IMR-90 (cell line): ENCODE measurements at regions not wholly inside any gene's neighbourhood (a gene's known extent, or its start where the extent isn't known, plus 50 kb on each side); places are given as distances from the start of the nearest gene placed in this dataset.

Experiments
- ATAC-seq: fragments of 200-7000 bp; cut with Tn5 transposase; 2 replicates; pipeline ENCODE4 v1.9.1; 2020; ENCODE audit warnings: low read depth, mild to moderate bottlenecking, moderate library complexity
- BruUV-seq: library from RNA; stranded (reverse); fragments of 400-500 nt; replicated peaks from 2 replicates; lab custom pipeline; 2021; lab: Mats Ljungman, UMichigan
- CTCF ChIA-PET: fragments of 300-600 bp; formaldehyde crosslinking; extraction: SDS; loops from one replicate; lab custom pipeline; 2021; ENCODE audit warnings: antibody characterized with exemption; lab: Yijun Ruan, JAX
- POLR2A ChIA-PET: fragments of 300-600 bp; sonication (Branson Sonifier 250); formaldehyde crosslinking; loops from one replicate; lab custom pipeline; 2022; ENCODE audit warnings: antibody characterized with exemption; ENCODE audit not compliant: unreplicated experiment; lab: Charles Lee
- DNase-seq: peaks from one replicate; pipeline ENCODE4 v3.0.0; 2013
- H2AFZ ChIP-seq: replicated peaks from 2 replicates; pipeline ENCODE3; 2013; ENCODE audit warnings: low read length, mild to moderate bottlenecking; ENCODE audit not compliant: poor library complexity
- H2AK5ac ChIP-seq: 2 replicates; pipeline ENCODE4 v1.6.1; 2013; ENCODE audit warnings: low read depth, low read length, inconsistent platforms
- H2AK9ac ChIP-seq: replicated peaks from 2 replicates; pipeline ENCODE3; 2013; ENCODE audit warnings: mild to moderate bottlenecking, low read depth, low read length, moderate library complexity; ENCODE audit not compliant: poor library complexity
- H2BK120ac ChIP-seq: 2 replicates; pipeline ENCODE4 v1.6.1; 2013; ENCODE audit warnings: low read depth, low read length, inconsistent platforms
- H2BK15ac ChIP-seq: 3 replicates; pipeline ENCODE4 v1.6.1; 2013; ENCODE audit warnings: low read depth, low read length, inconsistent platforms
- H2BK20ac ChIP-seq: 2 replicates; pipeline ENCODE4 v1.6.1; 2013; ENCODE audit warnings: low read depth, mild to moderate bottlenecking, inconsistent platforms, low read length, moderate library complexity
- H2BK5ac ChIP-seq: 2 replicates; pipeline ENCODE4 v1.6.1; 2013; ENCODE audit warnings: mild to moderate bottlenecking, low read depth, low read length, inconsistent platforms; ENCODE audit not compliant: poor library complexity, severe bottlenecking
- H3K14ac ChIP-seq: replicated peaks from 2 replicates; pipeline ENCODE4 v1.6.1; 2013; ENCODE audit warnings: low read depth, low read length, inconsistent platforms
- H3K18ac ChIP-seq: 2 replicates; pipeline ENCODE4 v1.6.1; 2013; ENCODE audit warnings: low read depth, low read length, control low read depth
- H3K23ac ChIP-seq: 2 replicates; pipeline ENCODE4 v1.6.1; 2013; ENCODE audit warnings: low read depth, low read length, inconsistent platforms
- H3K27ac ChIP-seq: 2 replicates; pipeline ENCODE4 v1.5.1; 2013; ENCODE audit warnings: mild to moderate bottlenecking, control low read depth, low read length; ENCODE audit not compliant: insufficient read depth
- H3K27me3 ChIP-seq: 2 replicates; pipeline ENCODE4 v1.6.1; 2013; ENCODE audit warnings: low read length; ENCODE audit not compliant: control insufficient read depth, insufficient read depth
- H3K36me3 ChIP-seq: 2 replicates; pipeline ENCODE4 v1.6.1; 2013; ENCODE audit warnings: low read length, mixed read lengths; ENCODE audit not compliant: control insufficient read depth, insufficient read depth
- H3K4ac ChIP-seq: 2 replicates; pipeline ENCODE4 v1.6.1; 2013; ENCODE audit warnings: low read depth, low read length, inconsistent platforms
- H3K4me1 ChIP-seq: 2 replicates; pipeline ENCODE4 v1.6.1; 2013; ENCODE audit warnings: low read length, mixed read lengths; ENCODE audit not compliant: control insufficient read depth, insufficient read depth
- H3K4me2 ChIP-seq: 2 replicates; pipeline ENCODE4 v1.6.1; 2013; ENCODE audit warnings: low read depth, mild to moderate bottlenecking, control low read depth, low read length, moderate library complexity
- H3K4me3 ChIP-seq: 2 replicates; pipeline ENCODE4 v1.5.1; 2013; ENCODE audit warnings: low read depth, mild to moderate bottlenecking, control low read depth, low read length, moderate library complexity; ENCODE audit not compliant: insufficient read depth
- H3K56ac ChIP-seq: 2 replicates; pipeline ENCODE4 v1.6.1; 2013; ENCODE audit warnings: low read length, inconsistent platforms; ENCODE audit not compliant: insufficient read depth; ENCODE audit errors: extremely low read depth
- H3K79me1 ChIP-seq, 2 experiments: 2 replicates each; pipeline ENCODE4 v1.6.1; 2013; ENCODE audit warnings: low read length in 2 of 2, inconsistent platforms in 1 of 2, low read depth in 1 of 2
- H3K9ac ChIP-seq: 2 replicates; pipeline ENCODE4 v1.6.1; 2013; ENCODE audit warnings: low read depth, low read length, control low read depth
- H3K9me1 ChIP-seq: 2 replicates; pipeline ENCODE4 v1.6.1; 2013; ENCODE audit warnings: low read length, inconsistent platforms; ENCODE audit not compliant: insufficient read depth
- H3K9me3 ChIP-seq: 2 replicates; pipeline ENCODE4 v1.6.1; 2013; ENCODE audit warnings: low read length; ENCODE audit not compliant: control insufficient read depth, insufficient read depth
- H4K20me1 ChIP-seq: 2 replicates; pipeline ENCODE4 v1.6.1; 2013; ENCODE audit warnings: low read length, inconsistent platforms; ENCODE audit not compliant: insufficient read depth
- H4K5ac ChIP-seq: 2 replicates; pipeline ENCODE4 v1.6.1; 2013; ENCODE audit warnings: mild to moderate bottlenecking, low read depth, low read length, control low read depth
- H4K8ac ChIP-seq, 2 experiments: 2 replicates each; pipeline ENCODE4 v1.6.1; 2013; ENCODE audit warnings: low read depth in 2 of 2, low read length in 2 of 2, control low read depth in 1 of 2, inconsistent platforms in 1 of 2
- H4K91ac ChIP-seq: 2 replicates; pipeline ENCODE4 v1.6.1; 2013; ENCODE audit warnings: low read depth, low read length, inconsistent platforms; ENCODE audit not compliant: insufficient read depth
- BHLHE40 ChIP-seq: fragments of 150-350 bp; IDR thresholded peaks from 2 replicates; pipeline ENCODE4 v1.6.1; 2016; ENCODE audit warnings: mild to moderate bottlenecking, low read depth, low read length
- CEBPB ChIP-seq: IDR thresholded peaks from 2 replicates; pipeline ENCODE4 v1.6.1; 2012; ENCODE audit warnings: low read depth, low read length, improper control_type of control experiment
- CHD1 ChIP-seq: IDR thresholded peaks from 2 replicates; pipeline ENCODE4 v1.6.1; 2012; ENCODE audit warnings: low read depth, low read length, improper control_type of control experiment
- CTCF ChIP-seq: conservative IDR thresholded peaks from 2 replicates; pipeline ENCODE4 v1.5.1; 2012; ENCODE audit warnings: mild to moderate bottlenecking, low read depth, low read length, improper control_type of control experiment
- FOS ChIP-seq: fragments of 150-350 bp; IDR thresholded peaks from 2 replicates; pipeline ENCODE4 v1.6.1; 2016; ENCODE audit warnings: low read depth, low read length
- MAFK ChIP-seq: IDR thresholded peaks from 2 replicates; pipeline ENCODE4 v1.6.1; 2012; ENCODE audit warnings: low read depth, low read length, improper control_type of control experiment
- MAZ ChIP-seq: IDR thresholded peaks from 2 replicates; pipeline ENCODE4 v1.6.1; 2012; ENCODE audit warnings: low read depth, mild to moderate bottlenecking, low read length, improper control_type of control experiment, moderate library complexity, borderline replicate concordance
- MXI1 ChIP-seq: IDR thresholded peaks from 2 replicates; pipeline ENCODE4 v1.6.1; 2012; ENCODE audit warnings: low read depth, mild to moderate bottlenecking, low read length, moderate library complexity, borderline replicate concordance
- NFE2L2 ChIP-seq: fragments of 150-350 bp; IDR thresholded peaks from 2 replicates; pipeline ENCODE4 v1.6.1; 2016; ENCODE audit warnings: low read depth, mild to moderate bottlenecking, low read length
- POLR2A ChIP-seq: IDR thresholded peaks from 2 replicates; pipeline ENCODE4 v1.6.1; 2012; ENCODE audit warnings: mild to moderate bottlenecking, low read depth, low read length
- RAD21 ChIP-seq: IDR thresholded peaks from 2 replicates; pipeline ENCODE4 v1.6.1; 2012; ENCODE audit warnings: low read length, improper control_type of control experiment
- RCOR1 ChIP-seq: IDR thresholded peaks from 2 replicates; pipeline ENCODE4 v1.6.1; 2012; ENCODE audit warnings: mild to moderate bottlenecking, low read length, improper control_type of control experiment; ENCODE audit not compliant: insufficient replicate concordance
- RFX5 ChIP-seq: IDR thresholded peaks from 2 replicates; pipeline ENCODE4 v1.8.0; 2012; ENCODE audit warnings: low read depth, mild to moderate bottlenecking, low read length, moderate library complexity
- SMC3 ChIP-seq: fragments of 150-350 bp; IDR thresholded peaks from 2 replicates; pipeline ENCODE4 v1.6.1; 2016; ENCODE audit warnings: low read depth, mild to moderate bottlenecking, antibody characterized with exemption, low read length, moderate library complexity
- dilution Hi-C: fragments of 300-500 bp; cut with HindIII; formaldehyde crosslinking; loops from one replicate; pipeline ENCODE4 v1.14.3; 2018; ENCODE audit warnings: low sequenced_read_pairs; ENCODE audit not compliant: unreplicated experiment
- in situ Hi-C: fragments of 300-500 bp; cut with MboI; formaldehyde crosslinking; loops from 3 replicates; pipeline ENCODE4 v1.14.3; 2019; ENCODE audit warnings: low sequenced_read_pairs, inconsistent platforms, mixed read lengths
- intact Hi-C: fragments of 100-400 bp; cut with micrococcal nuclease; formaldehyde crosslinking; loops from 2 replicates; pipeline ENCODE4 v1.10.0; 2022
- TF ChIP-seq, protein P1 (sequence below): fragments of 150-350 bp; IDR thresholded peaks from 2 replicates; pipeline ENCODE4 v1.6.1; 2017; ENCODE audit warnings: mild to moderate bottlenecking, antibody characterized with exemption, low read length, low read depth
- TF ChIP-seq, protein P2 (sequence below): fragments of 150-350 bp; IDR thresholded peaks from 2 replicates; pipeline ENCODE4 v1.6.1; 2016; ENCODE audit warnings: low read depth, mild to moderate bottlenecking, low read length, moderate library complexity, borderline replicate concordance

- Histone ChIP-seq H4K5ac (no peak overlapping the region), H2BK15ac (no peak overlapping the region), H2AFZ (no peak overlapping the region), H3K9ac (no peak overlapping the region), H3K4me3 (no peak overlapping the region), H2BK20ac (no peak overlapping the region), H2BK5ac (no peak overlapping the region), H4K91ac (no peak overlapping the region), H4K8ac (no peak overlapping the region), H3K4me1 (no peaks in the 10 kb centered on the region), H3K4me2 (no peak overlapping the region), H3K36me3 (no peaks in the 10 kb centered on the region), H3K27me3 (peaks cover 4% of the 10 kb centered on the region; the same call in 1 of the 2 replicates), H2BK120ac (no peak overlapping the region), H3K9me1 (no peaks in the 10 kb centered on the region), H4K20me1 (no peaks in the 10 kb centered on the region), H2AK5ac (no peak overlapping the region), H3K4ac (no peak overlapping the region), H2AK9ac (no peak overlapping the region), H3K18ac (no peak overlapping the region), H3K56ac (no peak overlapping the region), H3K27ac (no peak overlapping the region), H3K14ac (no peak overlapping the region), H3K23ac (no peak overlapping the region), H3K79me1 (no peaks in the 10 kb centered on the region), H3K9me3 (no peaks in the 10 kb centered on the region)
- dilution Hi-C loops (no loop called here), in situ Hi-C loops (no loop called here), intact Hi-C loops (no loop called here)
- ATAC-seq (no peak), DNase-seq (no peak)
- BruUV-seq = no TSS peak
- CTCF ChIA-PET = no interaction called here
- POLR2A ChIA-PET = no interaction called here
- TF ChIP-seq SMC3 = no peak
- no peak for TF ChIP-seq POLR2A
- no peak for TF ChIP-seq MAZ
- TF ChIP-seq FOS = no peak
- no peak for TF ChIP-seq RCOR1
- TF ChIP-seq CTCF = no peak
- TF ChIP-seq MAFK = no peak
- no peak for TF ChIP-seq RAD21
- no peak for TF ChIP-seq CHD1
- no peak for TF ChIP-seq BHLHE40
- no peak for TF ChIP-seq MXI1
- no peak for TF ChIP-seq RFX5
- TF ChIP-seq, protein P1, sequence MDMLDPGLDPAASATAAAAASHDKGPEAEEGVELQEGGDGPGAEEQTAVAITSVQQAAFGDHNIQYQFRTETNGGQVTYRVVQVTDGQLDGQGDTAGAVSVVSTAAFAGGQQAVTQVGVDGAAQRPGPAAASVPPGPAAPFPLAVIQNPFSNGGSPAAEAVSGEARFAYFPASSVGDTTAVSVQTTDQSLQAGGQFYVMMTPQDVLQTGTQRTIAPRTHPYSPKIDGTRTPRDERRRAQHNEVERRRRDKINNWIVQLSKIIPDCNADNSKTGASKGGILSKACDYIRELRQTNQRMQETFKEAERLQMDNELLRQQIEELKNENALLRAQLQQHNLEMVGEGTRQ = no peak
- TF ChIP-seq CEBPB = no peak
- no peak for TF ChIP-seq NFE2L2
- TF ChIP-seq, protein P2, sequence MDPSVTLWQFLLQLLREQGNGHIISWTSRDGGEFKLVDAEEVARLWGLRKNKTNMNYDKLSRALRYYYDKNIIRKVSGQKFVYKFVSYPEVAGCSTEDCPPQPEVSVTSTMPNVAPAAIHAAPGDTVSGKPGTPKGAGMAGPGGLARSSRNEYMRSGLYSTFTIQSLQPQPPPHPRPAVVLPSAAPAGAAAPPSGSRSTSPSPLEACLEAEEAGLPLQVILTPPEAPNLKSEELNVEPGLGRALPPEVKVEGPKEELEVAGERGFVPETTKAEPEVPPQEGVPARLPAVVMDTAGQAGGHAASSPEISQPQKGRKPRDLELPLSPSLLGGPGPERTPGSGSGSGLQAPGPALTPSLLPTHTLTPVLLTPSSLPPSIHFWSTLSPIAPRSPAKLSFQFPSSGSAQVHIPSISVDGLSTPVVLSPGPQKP = no peak
These were observed 67.1 kb downstream of the RWDD3 start for GRCh38 chr1:95301091-95301490.
